CD14-positive monocyte (primary cell): ENCODE measurements at regions not wholly inside any gene's neighbourhood (a gene's known extent, or its start where the extent isn't known, plus 50 kb on each side); places are given as distances from the start of the nearest gene placed in this dataset.

ENCODE experiments used
- DNase-seq, 3 donors: peaks; one replicate each; pipeline ENCODE4 v3.0.0-alpha.2; 2011 to 2022
- H2AFZ ChIP-seq: 2 replicates; pipeline ENCODE4 v1.6.0; 2012; ENCODE audit warnings: mild to moderate bottlenecking, low read depth, low read length, inconsistent platforms; ENCODE audit not compliant: insufficient read depth, poor library complexity, severe bottlenecking
- H3K27ac ChIP-seq, 2 donors: 1 replicate in 1 of 2; 2 replicates in 1 of 2; pipeline ENCODE4 v1.5.1; 2012 to 2013; ENCODE audit warnings: low read length in 2 of 2, control low read depth in 1 of 2, inconsistent platforms in 1 of 2, low read depth in 1 of 2, mild to moderate bottlenecking in 1 of 2
- H3K27me3 ChIP-seq, 2 donors: one replicate each; pipeline versions ENCODE4 v1.6.0 to v1.6.1; 2011 to 2013; ENCODE audit warnings: low read length in 2 of 2; ENCODE audit not compliant: control insufficient read depth in 2 of 2, insufficient read depth in 2 of 2
- H3K36me3 ChIP-seq, 2 donors: replicated peaks in 1 of 2; 1 replicate in 1 of 2; 2 replicates in 1 of 2; pipeline versions ENCODE4 v1.5.1 to v1.6.1; 2012 to 2013; ENCODE audit warnings: low read length in 2 of 2, control low read depth in 1 of 2, inconsistent platforms in 1 of 2, mild to moderate bottlenecking in 1 of 2; ENCODE audit not compliant: insufficient read depth in 2 of 2, control insufficient read depth in 1 of 2
- H3K4me1 ChIP-seq, 2 donors: 1 replicate in 1 of 2; 2 replicates in 1 of 2; pipeline versions ENCODE4 v1.5.1 to v1.6.1; 2012 to 2013; ENCODE audit warnings: low read length in 2 of 2, control low read depth in 1 of 2, inconsistent platforms in 1 of 2, mild to moderate bottlenecking in 1 of 2, moderate library complexity in 1 of 2; ENCODE audit not compliant: insufficient read depth in 2 of 2, control insufficient read depth in 1 of 2
- H3K4me2 ChIP-seq: replicated peaks from 2 replicates; pipeline ENCODE3; 2012; ENCODE audit warnings: low read length, moderate library complexity, mild to moderate bottlenecking; ENCODE audit not compliant: poor library complexity, severe bottlenecking; ENCODE audit errors: extremely low read depth
- H3K4me3 ChIP-seq, 3 experiments: fragments of 200-600 bp in 1 of 3; sonication (generic) in 1 of 3; replicated peaks in 1 of 3; 1 replicate in 2 of 3; 2 replicates in 1 of 3; pipeline ENCODE4 v1.5.1; 2011 to 2013; ENCODE audit warnings: low read length in 3 of 3, mild to moderate bottlenecking in 3 of 3, control low read depth in 2 of 3, low read depth in 2 of 3, inconsistent platforms in 1 of 3, moderate library complexity in 1 of 3
- H3K79me2 ChIP-seq: 2 replicates; pipeline ENCODE4 v1.6.0; 2012; ENCODE audit warnings: mild to moderate bottlenecking, control low read depth, inconsistent platforms, low read length, moderate library complexity; ENCODE audit not compliant: insufficient read depth
- H3K9ac ChIP-seq: 2 replicates; pipeline ENCODE4 v1.6.0; 2017; ENCODE audit warnings: low read length, mild to moderate bottlenecking; ENCODE audit not compliant: insufficient read depth, poor library complexity, severe bottlenecking
- H3K9me3 ChIP-seq, 2 donors: replicated peaks in 1 of 2; 1 replicate in 1 of 2; 2 replicates in 1 of 2; pipeline versions ENCODE4 v1.5.1 to v1.6.1; 2012 to 2013; ENCODE audit warnings: low read length in 2 of 2, control low read depth in 1 of 2; ENCODE audit not compliant: control insufficient read depth in 1 of 2, insufficient read depth in 1 of 2
- H4K20me1 ChIP-seq: 2 replicates; pipeline ENCODE4 v1.6.0; 2012; ENCODE audit warnings: mild to moderate bottlenecking, low read length, control low read depth, moderate library complexity; ENCODE audit not compliant: insufficient read depth
- H3K27ac Mint-ChIP-seq, 7 donors: one replicate each; pipeline ENCODE4 v1.8.0; 2020; ENCODE audit warnings: mild to moderate bottlenecking in 7 of 7, mixed read lengths in 7 of 7, moderate library complexity in 6 of 7, inconsistent platforms in 2 of 7
- H3K27me3 Mint-ChIP-seq, 3 donors: one replicate each; pipeline ENCODE4 v1.8.0; 2021 to 2022; ENCODE audit warnings: low read depth in 3 of 3, mild to moderate bottlenecking in 3 of 3, mixed read lengths in 3 of 3, moderate library complexity in 3 of 3, inconsistent platforms in 1 of 3
- H3K36me3 Mint-ChIP-seq, 2 donors: one replicate each; pipeline ENCODE4 v1.8.0; 2020; ENCODE audit warnings: mixed read lengths in 2 of 2, inconsistent platforms in 1 of 2, mild to moderate bottlenecking in 1 of 2
- H3K4me1 Mint-ChIP-seq: one replicate; pipeline ENCODE4 v1.8.0; 2020; ENCODE audit warnings: mild to moderate bottlenecking, mixed read lengths
- H3K4me3 Mint-ChIP-seq, 2 donors: one replicate each; pipeline ENCODE4 v1.8.0; 2020; ENCODE audit warnings: mild to moderate bottlenecking in 2 of 2, mixed read lengths in 2 of 2, moderate library complexity in 1 of 2
- H3K9me3 Mint-ChIP-seq, 7 donors: one replicate each; pipeline ENCODE4 v1.8.0; 2020 to 2022; ENCODE audit warnings: mixed read lengths in 7 of 7, mild to moderate bottlenecking in 6 of 7, moderate library complexity in 6 of 7, inconsistent platforms in 2 of 7
- CTCF ChIP-seq: fragments of 200-600 bp; IDR thresholded peaks from one replicate; pipeline ENCODE4 v1.8.0; 2022; ENCODE audit warnings: antibody characterized with exemption, mild to moderate bottlenecking
- WGBS: methylation state at CpG from one replicate; pipeline ENCODE4 v1.1.5; 2013; ENCODE audit warnings: missing lambda C conversion rate; ENCODE audit not compliant: insufficient coverage; 5-methylcytosine and 5-hydroxymethylcytosine counted together
- intact Hi-C, 2 donors: fragments of 100-400 bp; cut with micrococcal nuclease; formaldehyde crosslinking; loops; one replicate each; pipeline versions ENCODE4 v1.15.0 to v1.15.1; 2023

DNA sequence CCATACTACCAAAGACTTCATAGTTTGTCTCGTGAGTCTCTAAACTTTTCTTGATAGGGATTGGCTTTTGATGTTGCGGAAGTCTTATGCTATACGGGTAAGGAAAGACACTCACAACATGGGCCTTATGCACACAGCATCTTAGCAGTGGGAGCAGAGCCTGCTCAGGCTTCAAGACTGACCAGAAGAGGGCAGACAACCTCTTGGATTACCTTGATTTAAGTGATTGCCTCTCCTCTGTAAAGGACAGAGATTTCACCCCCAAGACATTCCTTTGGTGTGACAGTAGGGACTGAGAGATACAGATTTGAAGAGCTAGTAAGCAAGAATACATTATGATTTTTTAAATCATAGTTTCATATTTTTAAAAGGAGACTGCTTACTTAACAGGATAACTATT is 71.0 kb upstream of the SAMD3 start:
- 71% methylated on average over 2 of the region's 3 CpGs for WGBS

GRCh38 chr6:130288065-130288464 is 65.3 kb upstream of the SAMD3 start:
- Histone ChIP-seq H3K4me3 (no peak overlapping the region), H3K4me1 (no peaks in the 10 kb centered on the region), H3K79me2 (no peaks in the 10 kb centered on the region), H3K27ac (no peak overlapping the region), H3K36me3 (no peaks in the 10 kb centered on the region), H3K27me3 (no peaks in the 10 kb centered on the region), H2AFZ (no peak overlapping the region), H3K4me2 (no peak overlapping the region), H3K9ac (no peak overlapping the region), H3K9me3 (no peaks in the 10 kb centered on the region), H4K20me1 (no peaks in the 10 kb centered on the region)
- no peaks in the 10 kb centered on the region for H3K4me1 Mint-ChIP-seq
- no peak overlapping the region for H3K27ac Mint-ChIP-seq
- intact Hi-C loops: no loop called here
- H3K4me3 Mint-ChIP-seq: no peak overlapping the region
- no peak for TF ChIP-seq CTCF
- H3K36me3 Mint-ChIP-seq: no peaks in the 10 kb centered on the region
- 67% methylated on average over 1 of the region's 2 CpGs for WGBS
- DNase-seq: no peak
- no peaks in the 10 kb centered on the region for H3K9me3 Mint-ChIP-seq
- H3K27me3 Mint-ChIP-seq: peaks cover 0 to 5% (median 0%) of the 10 kb centered on the region in 3 donors

More for the DNA sequence above, 71.0 kb upstream of the SAMD3 start:
- H3K36me3 Mint-ChIP-seq: no peaks in the 10 kb centered on the region
- peaks cover 0 to 2% (median 1%) of the 10 kb centered on the region in 3 donors for H3K27me3 Mint-ChIP-seq
- H3K79me2 ChIP-seq: no peaks in the 10 kb centered on the region
- H2AFZ ChIP-seq: no peak overlapping the region
- H4K20me1 ChIP-seq: no peaks in the 10 kb centered on the region
- H3K36me3 ChIP-seq: no peaks in the 10 kb centered on the region
- peaks cover 0 to 5% (median 0%) of the 10 kb centered on the region in 7 donors for H3K9me3 Mint-ChIP-seq
- peaks cover 0 to 8% of the 10 kb centered on the region in 2 donors for H3K9me3 ChIP-seq
- peak; percentile 17 for TF ChIP-seq CTCF
- H3K4me3 ChIP-seq: no peak overlapping the region
- no peak overlapping the region for H3K9ac ChIP-seq
- H3K4me3 Mint-ChIP-seq: no peak overlapping the region
- no peaks in the 10 kb centered on the region for H3K4me1 Mint-ChIP-seq
- DNase-seq: peak in 1 of 3 donors; percentile 3
- H3K27me3 ChIP-seq: no peaks in the 10 kb centered on the region
- H3K27ac Mint-ChIP-seq: no peak overlapping the region
- H3K4me1 ChIP-seq: no peaks in the 10 kb centered on the region
- H3K27ac ChIP-seq: no peak overlapping the region
- H3K4me2 ChIP-seq: no peak overlapping the region
- intact Hi-C loops: no loop called here
